ENCODE measurements at regions not wholly inside any gene's neighbourhood (a gene's known extent, or its start where the extent isn't known, plus 50 kb on each side); places are given as distances from the start of the nearest gene placed in this dataset.
A peak's percentile ranks its signal among the peaks of the same experiment; 100 is the strongest.

- DNase-seq = no peak
Measured at GRCh38 chr15:38648121-38648843, 83.7 kb upstream of the RASGRP1 start.

GRCh38 chr15:38650384-38650783, 85.8 kb upstream of the RASGRP1 start:
- DNase-seq = no peak

GRCh38 chr15:38650936-38651327, 86.3 kb upstream of the RASGRP1 start:
- DNase-seq = no peak

- DNase-seq = no peak
Measured at GRCh38 chr15:38651328-38652038, 86.9 kb upstream of the RASGRP1 start.

- no peak for DNase-seq
Measured at GRCh38 chr15:38652183-38652794, 87.7 kb upstream of the RASGRP1 start.

GRCh38 chr15:38652998-38653397, 88.4 kb upstream of the RASGRP1 start:
- DNase-seq = no peak

- DNase-seq = no peak
Measured at GRCh38 chr15:38658431-38658830, 93.8 kb upstream of the RASGRP1 start.

GRCh38 chr15:38660738-38661137, 96.1 kb upstream of the RASGRP1 start:
- DNase-seq = no peak

GRCh38 chr15:38662033-38662802, 97.6 kb upstream of the RASGRP1 start:
- no peak for DNase-seq

GRCh38 chr15:38662805-38663204, 98.2 kb upstream of the RASGRP1 start:
- no peak for DNase-seq

- DNase-seq = no peak
Measured at GRCh38 chr15:38665586-38666305, 101.1 kb upstream of the RASGRP1 start.

- DNase-seq = no peak
Measured at GRCh38 chr15:38666865-38667510, 102.4 kb upstream of the RASGRP1 start.

- no peak for DNase-seq
Measured at GRCh38 chr15:38667890-38668850, 103.6 kb upstream of the RASGRP1 start.

- DNase-seq = no peak
Measured at GRCh38 chr15:38668898-38669391, 104.3 kb upstream of the RASGRP1 start.

- DNase-seq = no peak
Measured at GRCh38 chr15:38670128-38671005, 105.8 kb upstream of the RASGRP1 start.

GRCh38 chr15:38671006-38671387, 106.4 kb upstream of the RASGRP1 start:
- DNase-seq = no peak

- peak; percentile 26 for DNase-seq
Measured at GRCh38 chr15:38671675-38672254, 107.2 kb upstream of the RASGRP1 start.

GRCh38 chr15:38672273-38672672, 107.7 kb upstream of the RASGRP1 start:
- DNase-seq = no peak

Measured in NCI-H2171 treated with DMSO at 0.1 percent for 48 hours (cell line).